H9 (cell line): ENCODE measurements at regions not wholly inside any gene's neighbourhood (a gene's known extent, or its start where the extent isn't known, plus 50 kb on each side); places are given as distances from the start of the nearest gene placed in this dataset.

Source experiments
- DNase-seq: peaks from one replicate; pipeline ENCODE4 v3.0.0-alpha.2; 2017
- H2AFZ ChIP-seq: one replicate; pipeline ENCODE4 v1.6.1; 2013; ENCODE audit warnings: mild to moderate bottlenecking, low read length, control low read depth, moderate library complexity
- H2AK5ac ChIP-seq: 2 replicates; pipeline ENCODE4 v1.6.1; 2013; ENCODE audit warnings: low read length, control low read depth, mixed read lengths; ENCODE audit not compliant: insufficient read length
- H2BK120ac ChIP-seq: one replicate; pipeline ENCODE4 v1.6.1; 2013; ENCODE audit warnings: low read depth, mild to moderate bottlenecking, low read length, control low read depth, inconsistent platforms; ENCODE audit not compliant: poor library complexity, severe bottlenecking
- H2BK12ac ChIP-seq: 2 replicates; pipeline ENCODE4 v1.6.1; 2013; ENCODE audit warnings: low read length, control low read depth, mixed read lengths, low read depth; ENCODE audit not compliant: insufficient read length
- H2BK15ac ChIP-seq: 2 replicates; pipeline ENCODE4 v1.6.1; 2013; ENCODE audit warnings: low read depth, low read length, control low read depth
- H2BK20ac ChIP-seq: one replicate; pipeline ENCODE4 v1.6.1; 2013; ENCODE audit warnings: low read depth, mild to moderate bottlenecking, low read length, control low read depth, inconsistent platforms; ENCODE audit not compliant: poor library complexity, severe bottlenecking
- H2BK5ac ChIP-seq: 2 replicates; pipeline ENCODE4 v1.6.1; 2013; ENCODE audit warnings: low read length, control low read depth, mixed read lengths; ENCODE audit not compliant: insufficient read length
- H3K14ac ChIP-seq: 2 replicates; pipeline ENCODE4 v1.6.1; 2013; ENCODE audit warnings: low read length, control low read depth; ENCODE audit not compliant: insufficient read depth
- H3K18ac ChIP-seq: 2 replicates; pipeline ENCODE4 v1.6.1; 2013; ENCODE audit warnings: low read depth, mild to moderate bottlenecking, mixed read lengths, low read length, control low read depth; ENCODE audit not compliant: insufficient read length
- H3K23ac ChIP-seq: 2 replicates; pipeline ENCODE4 v1.6.1; 2013; ENCODE audit warnings: low read length, control low read depth, mixed read lengths, low read depth; ENCODE audit not compliant: insufficient read length
- H3K23me2 ChIP-seq: 2 replicates; pipeline ENCODE4 v1.6.1; 2013; ENCODE audit warnings: low read depth, mild to moderate bottlenecking, mixed read lengths, low read length, control low read depth; ENCODE audit not compliant: insufficient read length, poor library complexity, severe bottlenecking
- H3K27ac ChIP-seq: 2 replicates; pipeline ENCODE4 v1.5.1; 2013; ENCODE audit warnings: low read length, control low read depth, mixed read lengths, low read depth; ENCODE audit not compliant: insufficient read length
- H3K27me3 ChIP-seq: 2 replicates; pipeline ENCODE4 v1.6.1; 2013; ENCODE audit warnings: low read length, control low read depth, inconsistent platforms; ENCODE audit not compliant: insufficient read depth
- H3K4ac ChIP-seq: 2 replicates; pipeline ENCODE4 v1.6.1; 2013; ENCODE audit warnings: low read depth, mild to moderate bottlenecking, control low read depth, inconsistent platforms, low read length, moderate library complexity
- H3K4me1 ChIP-seq: 2 replicates; pipeline ENCODE4 v1.6.1; 2013; ENCODE audit warnings: low read length, control low read depth, inconsistent platforms; ENCODE audit not compliant: insufficient read depth
- H3K4me2 ChIP-seq: 2 replicates; pipeline ENCODE4 v1.6.1; 2013; ENCODE audit warnings: low read length, control low read depth, mixed read lengths; ENCODE audit not compliant: insufficient read length, insufficient read depth
- H3K56ac ChIP-seq: 2 replicates; pipeline ENCODE4 v1.6.1; 2013; ENCODE audit warnings: low read depth, mild to moderate bottlenecking, mixed read lengths, low read length, control low read depth; ENCODE audit not compliant: insufficient read length
- H3K79me1 ChIP-seq: 2 replicates; pipeline ENCODE4 v1.6.1; 2013; ENCODE audit warnings: low read depth, mild to moderate bottlenecking, moderate library complexity, low read length, control low read depth, inconsistent platforms; ENCODE audit not compliant: insufficient read depth, poor library complexity, severe bottlenecking
- H3K79me2 ChIP-seq: 2 replicates; pipeline ENCODE4 v1.6.1; 2013; ENCODE audit warnings: low read length, control low read depth, inconsistent platforms; ENCODE audit not compliant: insufficient read depth
- H3K9ac ChIP-seq: 2 replicates; pipeline ENCODE4 v1.6.1; 2013; ENCODE audit warnings: low read length, control low read depth, mixed read lengths; ENCODE audit not compliant: insufficient read length; ENCODE audit errors: extremely low read depth
- H3K9me3 ChIP-seq: one replicate; pipeline ENCODE4 v1.6.1; 2013; ENCODE audit warnings: low read depth, low read length, inconsistent platforms; ENCODE audit not compliant: control insufficient read depth
- H3T11ph ChIP-seq: one replicate; pipeline ENCODE4 v1.6.1; 2013; ENCODE audit warnings: mild to moderate bottlenecking, low read length, control low read depth, inconsistent platforms
- H4K20me1 ChIP-seq: one replicate; pipeline ENCODE4 v1.6.1; 2013; ENCODE audit not compliant: control insufficient read depth, insufficient read length, insufficient read depth
- H4K5ac ChIP-seq: 2 replicates; pipeline ENCODE4 v1.6.1; 2013; ENCODE audit warnings: low read depth, mild to moderate bottlenecking, mixed read lengths, low read length, control low read depth; ENCODE audit not compliant: insufficient read length
- H4K8ac ChIP-seq: replicated peaks from 2 replicates; pipeline ENCODE4 v1.6.1; 2013; ENCODE audit warnings: low read length, control low read depth, mixed read lengths, low read depth; ENCODE audit not compliant: insufficient read length
- H4K91ac ChIP-seq: 2 replicates; pipeline ENCODE4 v1.6.1; 2013; ENCODE audit warnings: low read depth, mild to moderate bottlenecking, moderate library complexity, mixed read lengths, low read length, control low read depth; ENCODE audit not compliant: insufficient read length
- H3K27ac Mint-ChIP-seq, 3 experiments: 2 replicates in 2 of 3; 3 replicates in 1 of 3; pipeline ENCODE4 v1.8.0; 2020 to 2021; ENCODE audit warnings: mixed read lengths in 3 of 3, mild to moderate bottlenecking in 1 of 3, moderate library complexity in 1 of 3
- H3K27me3 Mint-ChIP-seq: 2 replicates; pipeline ENCODE4 v1.8.0; 2021; ENCODE audit warnings: low read depth, mild to moderate bottlenecking, moderate library complexity, mixed read lengths
- H3K36me3 Mint-ChIP-seq, 3 experiments: 2 replicates in 2 of 3; 3 replicates in 1 of 3; pipeline ENCODE4 v1.8.0; 2020 to 2021; ENCODE audit warnings: low read depth in 3 of 3, mixed read lengths in 3 of 3; ENCODE audit not compliant: insufficient read depth in 1 of 3
- H3K4me1 Mint-ChIP-seq, 2 experiments: 2 replicates each; pipeline ENCODE4 v1.8.0; 2020; ENCODE audit warnings: mixed read lengths in 2 of 2
- H3K4me3 Mint-ChIP-seq, 2 experiments: 2 replicates in 1 of 2; 3 replicates in 1 of 2; pipeline ENCODE4 v1.8.0; 2020 to 2021; ENCODE audit warnings: mild to moderate bottlenecking in 2 of 2, mixed read lengths in 2 of 2, moderate library complexity in 1 of 2
- H3K9me3 Mint-ChIP-seq, 2 experiments: 2 replicates in 1 of 2; 3 replicates in 1 of 2; pipeline ENCODE4 v1.8.0; 2020; ENCODE audit warnings: mild to moderate bottlenecking in 2 of 2, mixed read lengths in 2 of 2, moderate library complexity in 1 of 2
- CTCF ChIP-seq: fragments of 200-600 bp; sonication (generic); conservative IDR thresholded peaks from 3 replicates; pipeline ENCODE4 v1.8.0; 2021; ENCODE audit warnings: antibody characterized with exemption, mild to moderate bottlenecking
- WGBS: extraction: QIAGEN DNeasy Blood & Tissue Kit; methylation state at CpG from one replicate; pipeline ENCODE4 v1.1.7; 2013; ENCODE audit warnings: missing lambda C conversion rate, low lambda C conversion rate, mixed read lengths; ENCODE audit not compliant: insufficient read length; ENCODE audit errors: extremely low coverage; 5-methylcytosine and 5-hydroxymethylcytosine counted together

GRCh38 chr11:122207505-122207904, 91.5 kb upstream of the BLID start:
- no peak overlapping the region for H3K9ac ChIP-seq
- Mint-ChIP-seq H3K27ac (no peak overlapping the region), H3K4me1 (peaks cover 11 to 12% of the 10 kb centered on the region in 2 experiments), H3K27me3 (peaks cover 3% of the 10 kb centered on the region), H3K36me3 (no peaks in the 10 kb centered on the region), H3K9me3 (no peaks in the 10 kb centered on the region), H3K4me3 (no peak overlapping the region)
- DNase-seq = no peak
- H2AK5ac ChIP-seq = no peak overlapping the region
- no peak overlapping the region for H4K5ac ChIP-seq
- H3K4ac ChIP-seq = no peak overlapping the region
- no peak overlapping the region for H2BK15ac ChIP-seq
- WGBS = no CpG with 5 or more reads among the region's 8 CpGs
- H3K9me3 ChIP-seq = no peaks in the 10 kb centered on the region
- H3T11ph ChIP-seq = no peak overlapping the region
- no peak overlapping the region for H3K18ac ChIP-seq
- H3K4me1 ChIP-seq = no peaks in the 10 kb centered on the region
- no peak overlapping the region for H4K8ac ChIP-seq
- no peak overlapping the region for H3K4me2 ChIP-seq
- H4K91ac ChIP-seq = no peak overlapping the region
- no peak overlapping the region for H3K23ac ChIP-seq
- H2BK5ac ChIP-seq = no peak overlapping the region
- no peaks in the 10 kb centered on the region for H3K27me3 ChIP-seq
- no peak overlapping the region for H3K56ac ChIP-seq
- no peak for TF ChIP-seq CTCF
- no peak overlapping the region for H3K27ac ChIP-seq
- no peaks in the 10 kb centered on the region for H3K79me2 ChIP-seq
- H2BK20ac ChIP-seq = no peak overlapping the region
- no peak overlapping the region for H2AFZ ChIP-seq
- no peak overlapping the region for H2BK12ac ChIP-seq
- H2BK120ac ChIP-seq = no peak overlapping the region
- no peaks in the 10 kb centered on the region for H3K79me1 ChIP-seq
- H3K23me2 ChIP-seq = peaks cover 2% of the 10 kb centered on the region
- H4K20me1 ChIP-seq = no peaks in the 10 kb centered on the region
- no peak overlapping the region for H3K14ac ChIP-seq
